ENCODE measurements at regions not wholly inside any gene's neighbourhood (a gene's known extent, or its start where the extent isn't known, plus 50 kb on each side); places are given as distances from the start of the nearest gene placed in this dataset.
"Not testable (repeated sequence)": the region's sequence is repeated elsewhere in the genome, so short reads cannot be mapped to it uniquely, and the experiment has no call there.

DNA sequence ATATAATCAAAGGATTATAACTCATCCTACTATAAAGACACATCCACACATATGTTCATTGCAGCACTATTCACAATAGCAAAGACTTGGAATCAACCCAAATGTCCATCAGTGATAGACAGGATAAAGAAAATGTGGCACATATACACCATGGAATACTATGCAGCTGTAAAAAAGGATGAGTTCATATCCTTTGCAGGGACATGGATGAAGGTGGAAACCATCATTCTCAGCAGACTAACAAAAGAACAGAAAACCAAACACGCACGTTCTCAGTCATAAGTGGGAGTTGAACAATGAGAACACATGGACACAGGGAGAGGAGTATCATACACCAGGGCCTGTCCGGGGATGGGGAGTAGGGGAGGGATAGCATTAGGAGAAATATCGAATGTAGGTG lies 253.0 kb upstream of the ID4 start:
- H3K4me2 ChIP-seq (ENCODE audit: low read depth, low read length, poor library complexity, severe bottlenecking); H4K20me1 ChIP-seq (ENCODE audit: insufficient read depth, low read depth, low read length); H2AFZ ChIP-seq (ENCODE audit: low read length); DNase-seq; H3K9ac ChIP-seq (ENCODE audit: low read length); H3K9me2 ChIP-seq (replicated peaks; ENCODE audit: insufficient read depth, low read length); H3K4me3 ChIP-seq (ENCODE audit: low read length); H3K79me2 ChIP-seq (ENCODE audit: low read length); H3K27ac ChIP-seq (ENCODE audit: low read length); H3K27me3 ChIP-seq (ENCODE audit: low read length); H3K9me3 ChIP-seq (ENCODE audit: low read length); H3K4me1 ChIP-seq (ENCODE audit: low read length); H3K36me3 ChIP-seq (ENCODE audit: insufficient read depth, low read length): not testable (repeated sequence)

GRCh38 chr6:19587238-19587942 lies 249.8 kb upstream of the ID4 start:
- H3K4me3 ChIP-seq (ENCODE audit: low read length): no peak overlapping the region
- H3K79me2 ChIP-seq (ENCODE audit: low read length): no peaks in the 10 kb centered on the region
- DNase-seq: no peak
- no peaks in the 10 kb centered on the region for H3K4me1 ChIP-seq (ENCODE audit: low read length)
- H3K27me3 ChIP-seq (ENCODE audit: low read length): no peaks in the 10 kb centered on the region
- no peak overlapping the region for H3K9ac ChIP-seq (ENCODE audit: low read length)
- H3K9me2 ChIP-seq (replicated peaks; ENCODE audit: insufficient read depth, low read length): no peaks in the 10 kb centered on the region
- H3K27ac ChIP-seq (ENCODE audit: low read length): no peak overlapping the region
- no peak overlapping the region for H2AFZ ChIP-seq (ENCODE audit: low read length)
- H3K36me3 ChIP-seq (ENCODE audit: insufficient read depth, low read length): no peaks in the 10 kb centered on the region
- peaks cover 3% of the 10 kb centered on the region; the same call in 1 of the 2 replicates for H3K9me3 ChIP-seq (ENCODE audit: low read length)
- H3K4me2 ChIP-seq (ENCODE audit: low read depth, low read length, poor library complexity, severe bottlenecking): no peak overlapping the region
- H4K20me1 ChIP-seq (ENCODE audit: insufficient read depth, low read depth, low read length): no peaks in the 10 kb centered on the region

GRCh38 chr6:19590501-19591131 lies 246.6 kb upstream of the ID4 start:
- Histone ChIP-seq H4K20me1 (ENCODE audit: insufficient read depth, low read depth, low read length) (no peaks in the 10 kb centered on the region), H3K9me2 (replicated peaks; ENCODE audit: insufficient read depth, low read length) (no peaks in the 10 kb centered on the region), H3K36me3 (ENCODE audit: insufficient read depth, low read length) (no peaks in the 10 kb centered on the region), H3K79me2 (ENCODE audit: low read length) (no peaks in the 10 kb centered on the region), H3K4me1 (ENCODE audit: low read length) (no peaks in the 10 kb centered on the region), H3K4me2 (ENCODE audit: low read depth, low read length, poor library complexity, severe bottlenecking) (no peak overlapping the region), H3K9ac (ENCODE audit: low read length) (no peak overlapping the region), H3K27me3 (ENCODE audit: low read length) (no peaks in the 10 kb centered on the region), H2AFZ (ENCODE audit: low read length) (no peak overlapping the region), H3K9me3 (ENCODE audit: low read length) (no peaks in the 10 kb centered on the region), H3K27ac (ENCODE audit: low read length) (no peak overlapping the region), H3K4me3 (ENCODE audit: low read length) (no peak overlapping the region)
- DNase-seq: no peak

DNA sequence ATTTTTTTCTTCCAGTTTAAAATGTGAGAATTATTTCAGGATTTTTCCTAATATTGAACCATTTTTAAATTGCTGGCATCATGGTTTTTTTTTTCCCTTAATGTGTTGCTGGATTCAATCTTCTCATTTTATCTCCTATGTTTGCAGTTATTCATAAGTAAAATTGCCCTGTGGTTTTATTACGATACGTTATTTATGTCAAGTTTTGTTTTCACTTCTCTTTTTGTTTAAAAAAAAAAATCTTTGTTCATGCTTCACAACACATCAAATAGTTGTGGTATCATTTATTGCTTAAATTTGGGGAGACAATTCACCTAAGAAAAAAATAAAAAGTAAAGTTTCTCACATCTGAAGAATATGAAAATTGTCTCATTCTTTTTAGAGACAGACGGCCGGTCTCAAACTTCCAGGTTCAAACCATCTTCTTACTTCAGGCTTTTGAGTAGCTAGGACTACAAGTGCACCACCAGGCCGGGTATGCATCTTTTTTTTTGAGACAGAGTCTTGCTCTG lies 239.3 kb upstream of the ID4 start:
- no peaks in the 10 kb centered on the region for H3K9me2 ChIP-seq (replicated peaks; ENCODE audit: insufficient read depth, low read length)
- H3K27me3 ChIP-seq (ENCODE audit: low read length): no peaks in the 10 kb centered on the region
- H4K20me1 ChIP-seq (ENCODE audit: insufficient read depth, low read depth, low read length): no peaks in the 10 kb centered on the region
- H3K9me3 ChIP-seq (ENCODE audit: low read length): no peaks in the 10 kb centered on the region
- no peak overlapping the region for H3K4me3 ChIP-seq (ENCODE audit: low read length)
- no peaks in the 10 kb centered on the region for H3K36me3 ChIP-seq (ENCODE audit: insufficient read depth, low read length)
- H3K4me2 ChIP-seq (ENCODE audit: low read depth, low read length, poor library complexity, severe bottlenecking): no peak overlapping the region
- H3K9ac ChIP-seq (ENCODE audit: low read length): no peak overlapping the region
- no peak overlapping the region for H3K27ac ChIP-seq (ENCODE audit: low read length)
- no peaks in the 10 kb centered on the region for H3K79me2 ChIP-seq (ENCODE audit: low read length)
- no peak overlapping the region for H2AFZ ChIP-seq (ENCODE audit: low read length)
- no peak for DNase-seq
- H3K4me1 ChIP-seq (ENCODE audit: low read length): peaks cover 3% of the 10 kb centered on the region; the same call in 1 of the 2 replicates

DNA sequence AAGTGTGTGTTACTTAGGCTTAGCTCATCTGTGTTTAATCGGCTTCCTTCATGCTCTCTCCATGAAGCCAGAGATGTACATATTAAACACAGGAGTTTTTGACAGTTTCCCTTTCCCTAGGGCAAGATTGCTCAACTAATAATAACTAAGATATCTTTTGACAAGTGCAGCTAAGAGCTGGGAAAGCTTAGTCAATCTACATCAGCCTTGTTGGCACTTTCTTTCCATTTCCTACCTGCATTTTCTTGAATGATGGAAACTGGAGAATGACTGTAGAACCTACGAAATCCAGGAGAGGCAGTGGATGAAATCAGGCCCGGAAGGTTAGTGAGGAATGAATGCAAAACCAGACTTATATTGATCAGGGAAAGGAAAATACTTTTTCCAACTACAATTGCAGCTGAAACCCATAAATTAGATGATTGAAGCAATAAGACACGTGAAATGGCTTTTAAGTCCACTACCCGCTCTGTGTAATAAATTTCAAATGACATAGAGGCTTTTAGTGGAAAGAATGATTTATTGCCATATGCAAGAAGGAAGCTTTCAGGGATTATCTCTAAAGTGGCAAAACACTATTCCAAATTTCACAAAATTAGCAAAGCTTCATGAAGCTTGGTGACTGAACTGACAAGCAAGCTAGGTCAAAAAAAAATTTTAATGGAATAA lies 237.2 kb upstream of the ID4 start:
- Histone ChIP-seq H2AFZ (ENCODE audit: low read length) (no peak overlapping the region), H3K9me3 (ENCODE audit: low read length) (no peaks in the 10 kb centered on the region)

DNA sequence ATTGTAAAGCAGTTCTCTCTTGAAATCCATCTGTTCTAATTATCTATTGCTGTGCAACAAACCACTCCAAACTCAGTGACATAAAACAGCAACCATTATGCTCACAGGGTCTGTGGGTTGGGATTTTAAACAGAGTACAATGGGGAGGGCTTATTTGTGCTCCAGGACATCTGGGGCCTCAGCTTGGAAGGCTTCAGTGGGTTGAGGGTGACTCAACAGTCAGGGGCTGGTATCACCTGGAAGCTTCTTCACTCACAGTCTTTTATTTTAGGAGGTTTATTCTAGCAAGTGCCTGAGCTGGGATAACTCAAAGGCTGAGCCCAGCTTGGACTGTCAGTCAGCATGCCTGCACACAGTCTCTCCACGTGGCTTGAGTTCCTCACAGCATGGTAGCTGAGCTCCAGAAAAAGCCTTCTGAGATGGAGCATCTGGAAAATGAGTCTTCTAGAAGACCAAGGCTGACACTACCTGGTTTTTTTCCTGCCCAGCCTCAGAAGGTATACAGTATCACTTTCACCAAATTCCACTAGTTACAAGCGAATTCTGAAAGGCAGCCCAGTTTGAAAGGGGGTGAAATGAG lies 234.6 kb upstream of the ID4 start:
- H3K9me3 ChIP-seq (ENCODE audit: low read length): no peaks in the 10 kb centered on the region
- H4K20me1 ChIP-seq (ENCODE audit: insufficient read depth, low read depth, low read length): no peaks in the 10 kb centered on the region
- H3K4me2 ChIP-seq (ENCODE audit: low read depth, low read length, poor library complexity, severe bottlenecking): no peak overlapping the region
- no peak overlapping the region for H3K27ac ChIP-seq (ENCODE audit: low read length)
- no peaks in the 10 kb centered on the region for H3K79me2 ChIP-seq (ENCODE audit: low read length)
- no peak overlapping the region for H3K4me3 ChIP-seq (ENCODE audit: low read length)
- 0 out of 2 replicates have a peak, but pooled peaks cover 4% of the 10 kb centered on the region for H3K9me2 ChIP-seq (replicated peaks; ENCODE audit: insufficient read depth, low read length)
- DNase-seq: no peak
- H3K9ac ChIP-seq (ENCODE audit: low read length): no peak overlapping the region
- H3K27me3 ChIP-seq (ENCODE audit: low read length): no peaks in the 10 kb centered on the region
- H3K4me1 ChIP-seq (ENCODE audit: low read length): peaks cover 3% of the 10 kb centered on the region; the same call in 1 of the 2 replicates
- no peaks in the 10 kb centered on the region for H3K36me3 ChIP-seq (ENCODE audit: insufficient read depth, low read length)
- no peak overlapping the region for H2AFZ ChIP-seq (ENCODE audit: low read length)

More for the DNA sequence above, 237.2 kb upstream of the ID4 start:
- H3K27ac ChIP-seq (ENCODE audit: low read length): no peak overlapping the region
- H3K9me2 ChIP-seq (replicated peaks; ENCODE audit: insufficient read depth, low read length): no peaks in the 10 kb centered on the region
- H4K20me1 ChIP-seq (ENCODE audit: insufficient read depth, low read depth, low read length): no peaks in the 10 kb centered on the region
- no peak overlapping the region for H3K4me2 ChIP-seq (ENCODE audit: low read depth, low read length, poor library complexity, severe bottlenecking)
- H3K27me3 ChIP-seq (ENCODE audit: low read length): no peaks in the 10 kb centered on the region
- H3K36me3 ChIP-seq (ENCODE audit: insufficient read depth, low read length): no peaks in the 10 kb centered on the region
- no peak for DNase-seq
- no peak overlapping the region for H3K9ac ChIP-seq (ENCODE audit: low read length)
- H3K79me2 ChIP-seq (ENCODE audit: low read length): no peaks in the 10 kb centered on the region
- peaks cover 3% of the 10 kb centered on the region; the same call in 1 of the 2 replicates for H3K4me1 ChIP-seq (ENCODE audit: low read length)
- H3K4me3 ChIP-seq (ENCODE audit: low read length): no peak overlapping the region

- Histone ChIP-seq H3K36me3 (ENCODE audit: insufficient read depth, low read length) (no peaks in the 10 kb centered on the region), H3K4me2 (ENCODE audit: low read depth, low read length, poor library complexity, severe bottlenecking) (no peak overlapping the region), H3K4me3 (ENCODE audit: low read length) (no peak overlapping the region), H2AFZ (ENCODE audit: low read length) (no peak overlapping the region), H3K9me3 (ENCODE audit: low read length) (no peaks in the 10 kb centered on the region), H3K9ac (ENCODE audit: low read length) (no peak overlapping the region), H3K27me3 (ENCODE audit: low read length) (no peaks in the 10 kb centered on the region), H4K20me1 (ENCODE audit: insufficient read depth, low read depth, low read length) (no peaks in the 10 kb centered on the region), H3K4me1 (ENCODE audit: low read length) (no peaks in the 10 kb centered on the region), H3K27ac (ENCODE audit: low read length) (no peak overlapping the region), H3K9me2 (replicated peaks; ENCODE audit: insufficient read depth, low read length) (0 out of 2 replicates have a peak, but pooled peaks cover 4% of the 10 kb centered on the region), H3K79me2 (ENCODE audit: low read length) (no peaks in the 10 kb centered on the region)
- no peak for DNase-seq
Measured at GRCh38 chr6:19603721-19604120, 233.4 kb upstream of the ID4 start.

- Histone ChIP-seq H3K4me3 (ENCODE audit: low read length) (no peak overlapping the region), H3K9me2 (replicated peaks; ENCODE audit: insufficient read depth, low read length) (0 out of 2 replicates have a peak, but pooled peaks cover 4% of the 10 kb centered on the region), H3K36me3 (ENCODE audit: insufficient read depth, low read length) (no peaks in the 10 kb centered on the region), H3K27me3 (ENCODE audit: low read length) (no peaks in the 10 kb centered on the region), H3K4me1 (ENCODE audit: low read length) (no peaks in the 10 kb centered on the region), H3K79me2 (ENCODE audit: low read length) (no peaks in the 10 kb centered on the region), H3K4me2 (ENCODE audit: low read depth, low read length, poor library complexity, severe bottlenecking) (no peak overlapping the region), H4K20me1 (ENCODE audit: insufficient read depth, low read depth, low read length) (no peaks in the 10 kb centered on the region), H2AFZ (ENCODE audit: low read length) (no peak overlapping the region), H3K9ac (ENCODE audit: low read length) (no peak overlapping the region), H3K27ac (ENCODE audit: low read length) (no peak overlapping the region), H3K9me3 (ENCODE audit: low read length) (no peaks in the 10 kb centered on the region)
- no peak for DNase-seq
Measured at GRCh38 chr6:19605624-19606023, 231.5 kb upstream of the ID4 start.
